ENCODE measurements at regions not wholly inside any gene's neighbourhood (a gene's known extent, or its start where the extent isn't known, plus 50 kb on each side); places are given as distances from the start of the nearest gene placed in this dataset.

DNA sequence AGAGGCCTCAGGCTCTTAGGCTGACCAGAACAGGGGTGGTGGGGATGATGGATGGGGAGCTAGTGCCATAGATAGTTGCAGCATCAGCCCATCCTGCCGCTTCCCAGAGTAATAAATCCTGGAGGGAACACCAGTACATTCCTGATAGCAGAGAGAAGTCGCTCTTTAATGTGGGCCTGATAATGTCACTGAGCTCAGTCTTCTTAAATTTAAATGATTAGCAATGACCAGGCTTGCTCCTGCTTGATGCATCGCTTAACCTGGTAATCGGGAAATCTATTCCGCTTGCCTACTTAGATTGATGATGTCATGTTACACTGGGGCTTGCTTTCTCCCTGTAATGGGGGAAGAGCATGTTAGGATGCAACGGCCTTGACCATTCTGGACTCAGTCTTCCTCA, 218.6 kb upstream of the PLXNA2 start:
- intact Hi-C loops (cut with DNase I): no loop called here
- Histone ChIP-seq H3K4me1 (no peaks in the 10 kb centered on the region), H3K27ac (replicated peaks in 1 of 4) (no peak overlapping the region), H3K4me3 (no peak overlapping the region), H3K36me3 (no peaks in the 10 kb centered on the region), H3K27me3 (no peaks in the 10 kb centered on the region), H3K9me3 (no peaks in the 10 kb centered on the region)
- no peak for DNase-seq (ENCODE audit: extremely low spot score)
- WGBS: 86% methylated on average over 6 of the region's 6 CpGs
- no peak for TF ChIP-seq EP300 (IDR thresholded peaks at IDR 0.05)
- TF ChIP-seq POLR2A (IDR thresholded peaks at IDR 0.05; ENCODE audit: low read depth): no peak
- no peak for TF ChIP-seq POLR2AphosphoS5 (IDR thresholded peaks at IDR 0.05)
- TF ChIP-seq, protein P1, sequence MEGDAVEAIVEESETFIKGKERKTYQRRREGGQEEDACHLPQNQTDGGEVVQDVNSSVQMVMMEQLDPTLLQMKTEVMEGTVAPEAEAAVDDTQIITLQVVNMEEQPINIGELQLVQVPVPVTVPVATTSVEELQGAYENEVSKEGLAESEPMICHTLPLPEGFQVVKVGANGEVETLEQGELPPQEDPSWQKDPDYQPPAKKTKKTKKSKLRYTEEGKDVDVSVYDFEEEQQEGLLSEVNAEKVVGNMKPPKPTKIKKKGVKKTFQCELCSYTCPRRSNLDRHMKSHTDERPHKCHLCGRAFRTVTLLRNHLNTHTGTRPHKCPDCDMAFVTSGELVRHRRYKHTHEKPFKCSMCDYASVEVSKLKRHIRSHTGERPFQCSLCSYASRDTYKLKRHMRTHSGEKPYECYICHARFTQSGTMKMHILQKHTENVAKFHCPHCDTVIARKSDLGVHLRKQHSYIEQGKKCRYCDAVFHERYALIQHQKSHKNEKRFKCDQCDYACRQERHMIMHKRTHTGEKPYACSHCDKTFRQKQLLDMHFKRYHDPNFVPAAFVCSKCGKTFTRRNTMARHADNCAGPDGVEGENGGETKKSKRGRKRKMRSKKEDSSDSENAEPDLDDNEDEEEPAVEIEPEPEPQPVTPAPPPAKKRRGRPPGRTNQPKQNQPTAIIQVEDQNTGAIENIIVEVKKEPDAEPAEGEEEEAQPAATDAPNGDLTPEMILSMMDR (IDR thresholded peaks at IDR 0.05): no peak

DNA sequence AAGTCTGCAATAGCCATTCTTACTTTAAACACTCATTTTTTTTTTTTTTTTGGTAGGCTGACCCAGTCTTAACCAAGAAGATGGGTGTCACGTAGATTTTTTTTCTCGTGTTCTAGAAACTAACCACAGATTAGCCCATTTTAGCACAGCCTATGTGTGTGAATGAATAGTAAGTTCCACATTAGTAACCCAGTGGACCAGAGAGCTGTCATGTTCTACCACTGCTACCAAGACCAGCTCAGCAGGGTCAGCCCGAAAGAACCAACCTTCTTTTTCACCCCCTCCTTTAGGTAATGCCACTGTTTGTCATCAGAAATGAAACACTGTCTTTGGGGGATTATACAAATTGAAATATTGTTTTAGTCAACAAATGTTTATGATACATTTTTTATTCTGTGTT, 221.1 kb upstream of the PLXNA2 start:
- H3K4me3 ChIP-seq: no peak overlapping the region
- 100% methylated on average over 3 of the region's 3 CpGs for WGBS
- TF ChIP-seq POLR2AphosphoS5 (IDR thresholded peaks at IDR 0.05) (no peak), POLR2A (IDR thresholded peaks at IDR 0.05; ENCODE audit: low read depth) (no peak), EP300 (IDR thresholded peaks at IDR 0.05) (no peak)
- TF ChIP-seq, protein P1 (IDR thresholded peaks at IDR 0.05): no peak
- H3K36me3 ChIP-seq: no peaks in the 10 kb centered on the region
- intact Hi-C loops (cut with DNase I): no loop called here
- no peak overlapping the region for H3K27ac ChIP-seq (replicated peaks in 1 of 4)
- H3K9me3 ChIP-seq: no peaks in the 10 kb centered on the region
- no peaks in the 10 kb centered on the region for H3K4me1 ChIP-seq
- peaks cover 0 to 3% (median 0%) of the 10 kb centered on the region in 4 donors for H3K27me3 ChIP-seq
- no peak for DNase-seq (ENCODE audit: extremely low spot score)

DNA sequence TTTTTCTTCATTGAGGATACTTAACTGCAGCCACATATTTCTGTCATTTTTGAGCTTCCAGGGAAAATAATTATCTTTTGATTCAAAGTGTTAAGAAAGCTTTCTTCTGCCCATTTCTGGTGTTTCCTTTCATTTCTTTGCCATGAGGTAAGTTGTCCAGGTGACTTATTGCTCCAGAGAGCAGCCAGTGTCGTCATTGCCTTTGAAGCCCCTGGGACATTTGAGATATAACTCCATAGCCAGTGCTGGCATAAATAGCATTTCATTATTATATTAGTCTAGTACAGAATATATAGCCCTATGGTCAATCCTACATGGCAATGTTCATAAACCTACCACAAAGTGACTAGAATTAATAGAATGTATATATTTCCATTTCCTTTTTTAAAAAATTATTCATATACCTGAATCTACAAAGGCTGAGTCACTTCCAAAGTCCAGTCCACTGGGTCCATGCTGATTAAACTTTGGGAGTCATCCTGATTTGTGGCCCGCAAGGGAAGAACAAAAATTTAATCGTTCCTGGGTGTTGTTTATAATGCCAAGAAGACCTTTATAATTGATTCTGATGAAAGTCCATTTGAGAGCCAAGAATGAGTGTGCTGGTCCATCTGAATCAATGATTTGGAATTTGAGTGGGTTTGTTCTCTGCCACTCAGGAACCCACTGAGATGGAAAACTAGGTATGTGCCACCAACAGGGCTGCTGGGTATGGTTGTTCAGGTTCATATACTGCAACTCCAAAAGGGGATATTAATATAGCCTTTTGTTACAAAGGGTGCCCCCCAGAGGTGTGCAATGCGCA, 221.8 kb upstream of the PLXNA2 start:
- H3K36me3 ChIP-seq: no peaks in the 10 kb centered on the region
- H3K9me3 ChIP-seq: no peaks in the 10 kb centered on the region
- H3K4me1 ChIP-seq: no peaks in the 10 kb centered on the region
- DNase-seq (ENCODE audit: extremely low spot score): no peak
- no peak overlapping the region for H3K4me3 ChIP-seq
- H3K27ac ChIP-seq (replicated peaks in 1 of 4): no peak overlapping the region
- intact Hi-C loops (cut with DNase I): no loop called here
- peaks cover 0 to 3% (median 0%) of the 10 kb centered on the region in 4 donors for H3K27me3 ChIP-seq
- no peak for TF ChIP-seq EP300 (IDR thresholded peaks at IDR 0.05)
- TF ChIP-seq POLR2AphosphoS5 (IDR thresholded peaks at IDR 0.05): no peak
- TF ChIP-seq, protein P1 (IDR thresholded peaks at IDR 0.05): no peak
- TF ChIP-seq POLR2A (IDR thresholded peaks at IDR 0.05; ENCODE audit: low read depth): no peak
- 93% methylated on average over 4 of the region's 4 CpGs for WGBS

DNA sequence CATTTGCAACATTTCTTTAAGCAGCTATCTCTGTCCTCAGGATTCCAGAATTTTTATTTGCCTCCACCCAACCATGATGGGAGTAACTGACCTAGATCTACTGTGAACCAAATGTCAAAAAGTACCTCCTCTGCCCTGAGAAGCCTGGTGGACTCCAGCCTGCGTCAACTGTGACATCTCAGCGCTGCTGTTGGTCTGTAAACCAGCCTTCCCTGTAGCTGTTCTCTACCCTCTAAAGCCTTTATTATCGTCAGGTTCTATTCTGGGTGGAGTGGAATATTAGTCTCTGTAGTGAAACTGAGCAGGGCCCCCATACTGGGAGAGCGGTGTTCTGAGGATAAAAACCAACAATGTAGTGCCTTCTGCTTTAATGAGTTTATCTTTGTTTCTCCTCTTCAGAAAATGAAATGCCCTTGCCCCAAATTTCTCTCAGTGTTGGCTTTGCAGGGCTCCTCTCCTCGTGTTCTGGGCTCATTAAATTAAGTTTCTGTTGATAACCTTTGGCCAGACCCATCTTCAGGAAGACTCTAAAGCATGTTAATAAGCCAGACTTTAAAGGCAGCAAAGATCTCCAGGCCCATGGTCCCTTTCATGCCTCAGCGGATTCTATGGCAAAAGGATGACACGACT, 223.1 kb upstream of the PLXNA2 start:
- TF ChIP-seq POLR2A (IDR thresholded peaks at IDR 0.05; ENCODE audit: low read depth): no peak
- TF ChIP-seq POLR2AphosphoS5 (IDR thresholded peaks at IDR 0.05): no peak
- TF ChIP-seq, protein P1 (IDR thresholded peaks at IDR 0.05): no peak
- TF ChIP-seq EP300 (IDR thresholded peaks at IDR 0.05): no peak
- Histone ChIP-seq H3K27ac (replicated peaks in 1 of 4) (no peak overlapping the region), H3K4me3 (no peak overlapping the region), H3K36me3 (no peaks in the 10 kb centered on the region), H3K27me3 (peaks cover 0 to 3% (median 0%) of the 10 kb centered on the region in 4 donors), H3K9me3 (no peaks in the 10 kb centered on the region), H3K4me1 (no peaks in the 10 kb centered on the region)
- intact Hi-C loops (cut with DNase I): no loop called here
- DNase-seq (ENCODE audit: extremely low spot score): no peak
- WGBS: 88% methylated on average over 7 of the region's 7 CpGs
